C1 segment of cervical spinal cord (tissue), 14 donors: ENCODE measurements at regions not wholly inside any gene's neighbourhood (a gene's known extent, or its start where the extent isn't known, plus 50 kb on each side); places are given as distances from the start of the nearest gene placed in this dataset.
"Not testable (repeated sequence)": the region's sequence is repeated elsewhere in the genome, so short reads cannot be mapped to it uniquely, and the experiment has no call there.

Source experiments
- DNase-seq, 14 donors: peaks; one replicate each; lab custom pipeline; 2025; lab: John Stamatoyannopoulos, UW

GRCh38 chr12:87425942-87426554 is 603.2 kb downstream of the C12orf50 start:
- no peak for DNase-seq

- DNase-seq = not testable (repeated sequence)
These were observed 608.0 kb downstream of the C12orf50 start for GRCh38 chr12:87421233-87421632.

GRCh38 chr12:87413784-87414183 is 615.4 kb downstream of the C12orf50 start:
- no peak for DNase-seq

GRCh38 chr12:87406926-87407325 is 622.3 kb downstream of the C12orf50 start:
- no peak for DNase-seq

GRCh38 chr12:87405918-87406317 is 623.3 kb downstream of the C12orf50 start:
- no peak for DNase-seq

GRCh38 chr12:87394168-87394567 is 635.0 kb downstream of the C12orf50 start:
- not testable (repeated sequence) for DNase-seq

- DNase-seq = no peak
These were observed 640.8 kb downstream of the C12orf50 start for GRCh38 chr12:87388376-87388775.

GRCh38 chr12:87385322-87385721 is 643.9 kb downstream of the C12orf50 start:
- DNase-seq = no peak

- no peak for DNase-seq
These were observed 645.0 kb downstream of the C12orf50 start for GRCh38 chr12:87384226-87384625.

GRCh38 chr12:87383680-87384079 is 645.5 kb downstream of the C12orf50 start:
- DNase-seq = no peak

- no peak for DNase-seq
These were observed 646.1 kb downstream of the C12orf50 start for GRCh38 chr12:87382959-87383566.

GRCh38 chr12:87382436-87382835 is 646.8 kb downstream of the C12orf50 start:
- DNase-seq = no peak

- DNase-seq = no peak
These were observed 647.5 kb downstream of the C12orf50 start for GRCh38 chr12:87381742-87382141.

- no peak for DNase-seq
These were observed 650.7 kb downstream of the C12orf50 start for GRCh38 chr12:87378526-87378925.

GRCh38 chr12:87376722-87377121 is 652.5 kb downstream of the C12orf50 start:
- DNase-seq = no peak

- DNase-seq = no peak
These were observed 660.0 kb downstream of the C12orf50 start for GRCh38 chr12:87369161-87369560.

GRCh38 chr12:87368259-87368658 is 660.9 kb downstream of the C12orf50 start:
- DNase-seq = no peak

- no peak for DNase-seq
These were observed 663.8 kb downstream of the C12orf50 start for GRCh38 chr12:87365423-87365822.

- no peak for DNase-seq
These were observed 665.6 kb downstream of the C12orf50 start for GRCh38 chr12:87363497-87364084.

GRCh38 chr12:87349681-87350080 is 679.5 kb downstream of the C12orf50 start:
- DNase-seq = peak in 1 of 14 donors; percentile 9

GRCh38 chr12:87348071-87348470 is 681.1 kb downstream of the C12orf50 start:
- DNase-seq = no peak

- no peak for DNase-seq
These were observed 684.5 kb downstream of the C12orf50 start for GRCh38 chr12:87344699-87345098.

GRCh38 chr12:87338681-87339080 is 690.5 kb downstream of the C12orf50 start:
- DNase-seq = no peak
